HepG2 (cell line): ENCODE measurements at regions not wholly inside any gene's neighbourhood (a gene's known extent, or its start where the extent isn't known, plus 50 kb on each side); places are given as distances from the start of the nearest gene placed in this dataset.

Experiments
- ATAC-seq: fragments of 200-7000 bp; cut with Tn5 transposase; 3 replicates; pipeline ENCODE4 v1.9.1; 2020; ENCODE audit warnings: mild to moderate bottlenecking, moderate library complexity
- BruUV-seq: library from RNA; stranded (reverse); fragments of 400-500 nt; replicated peaks from 2 replicates; lab custom pipeline; 2021; lab: Mats Ljungman, UMichigan
- CTCF ChIA-PET: fragments of 300-600 bp; formaldehyde crosslinking; extraction: SDS; loops from one replicate; lab custom pipeline; 2021; ENCODE audit warnings: low total read pairs, inconsistent platforms, low intra/inter-chr PET ratio; lab: Yijun Ruan, JAX
- POLR2A ChIA-PET: fragments of 350-600 bp; sonication (Branson Sonifier 250); formaldehyde crosslinking; loops from one replicate; lab custom pipeline; 2020; ENCODE audit warnings: antibody characterized with exemption, inconsistent platforms; lab: Yijun Ruan, JAX
- DNase-seq: peaks from one replicate; pipeline ENCODE4 v3.0.0-alpha.2; 2015; ENCODE audit warnings: low spot score
- FAIRE-seq: peaks from 3 replicates; lab custom pipeline; 2011; peaks lifted over from hg19 to GRCh38; lab: Jason Lieb, UNC
- H2AFZ ChIP-seq: one replicate; pipeline ENCODE4 v1.6.1; 2011; ENCODE audit warnings: low read length, inconsistent platforms
- H3K27ac ChIP-seq: fragments of 300-600 bp; 3 replicates; pipeline ENCODE4 v1.8.0; 2011; ENCODE audit warnings: mixed run types, mild to moderate bottlenecking, mixed read lengths, low read length, inconsistent platforms; ENCODE audit not compliant: insufficient read depth; ENCODE audit errors: extremely low read length
- H3K27me3 ChIP-seq, 2 experiments: fragments of 200-600 bp in 1 of 2; 2 replicates in 1 of 2; 3 replicates in 1 of 2; pipeline versions ENCODE4 v1.6.0 to v1.8.0; 2011; ENCODE audit warnings: low read length in 2 of 2, mild to moderate bottlenecking in 2 of 2, moderate library complexity in 2 of 2, inconsistent platforms in 1 of 2; ENCODE audit not compliant: insufficient read depth in 2 of 2, control insufficient read depth in 1 of 2
- H3K36me3 ChIP-seq, 2 experiments: fragments of 200-600 bp in 1 of 2; replicated peaks in 1 of 2; 2 replicates in 1 of 2; 3 replicates in 1 of 2; pipeline versions ENCODE4 v1.5.1 to v1.8.0; 2011; ENCODE audit warnings: low read length in 2 of 2, inconsistent platforms in 1 of 2; ENCODE audit not compliant: insufficient read depth in 2 of 2, control insufficient read depth in 1 of 2
- H3K4me1 ChIP-seq: 2 replicates; pipeline ENCODE4 v1.5.1; 2012; ENCODE audit warnings: low read length, inconsistent platforms; ENCODE audit not compliant: insufficient read depth
- H3K4me2 ChIP-seq: 2 replicates; pipeline ENCODE4 v1.6.0; 2011; ENCODE audit warnings: low read depth, low read length, inconsistent platforms
- H3K4me3 ChIP-seq, 3 experiments: fragments of 200-600 bp in 1 of 3; sonication (generic), shearing (Covaris generic) in 1 of 3; replicated peaks in 1 of 3; 2 replicates each; pipeline ENCODE4 v1.5.1; 2011 to 2016; ENCODE audit warnings: low read length in 3 of 3, inconsistent platforms in 2 of 3, low read depth in 2 of 3, mild to moderate bottlenecking in 2 of 3, control low read depth in 1 of 3, mixed read lengths in 1 of 3; ENCODE audit not compliant: insufficient read depth in 1 of 3
- H3K79me2 ChIP-seq: one replicate; pipeline ENCODE4 v1.6.1; 2011; ENCODE audit warnings: low read length, inconsistent platforms; ENCODE audit not compliant: insufficient read depth
- H3K9ac ChIP-seq: 2 replicates; pipeline ENCODE4 v1.6.0; 2011; ENCODE audit warnings: mild to moderate bottlenecking, low read depth, low read length, inconsistent platforms; ENCODE audit not compliant: insufficient read depth
- H3K9me3 ChIP-seq: 2 replicates; pipeline ENCODE4 v1.5.1; 2012; ENCODE audit warnings: mild to moderate bottlenecking, low read length
- H4K20me1 ChIP-seq: 2 replicates; pipeline ENCODE4 v1.6.0; 2011; ENCODE audit warnings: inconsistent platforms, mild to moderate bottlenecking, low read length, moderate library complexity; ENCODE audit not compliant: insufficient read depth
- BRD4 ChIP-seq: sonication (generic); formaldehyde crosslinking; IDR thresholded peaks from 2 replicates; pipeline ENCODE4 v1.4.0; 2020; ENCODE audit warnings: missing genetic modification reagents
- KDM5A ChIP-seq: fragments of 200-600 bp; sonication (generic); IDR thresholded peaks from 2 replicates; pipeline ENCODE4 v1.7.0; 2018; ENCODE audit warnings: antibody characterized with exemption, mild to moderate bottlenecking, low read length, borderline replicate concordance
- RARA ChIP-seq: IDR thresholded peaks from 2 replicates; pipeline ENCODE4 v1.6.1; 2016; ENCODE audit warnings: missing genetic modification reagents, missing compliant biosample characterization
- U2AF2 ChIP-seq: fragments of 200-400 bp; formaldehyde crosslinking; IDR thresholded peaks from 2 replicates; pipeline ENCODE4 v1.6.1; 2017; ENCODE audit warnings: low read depth, mild to moderate bottlenecking, low read length
- ZNF337 ChIP-seq: sonication (generic); formaldehyde crosslinking; IDR thresholded peaks from 2 replicates; pipeline ENCODE4 v1.5.1; 2020; ENCODE audit warnings: missing genetic modification reagents, low read depth, mild to moderate bottlenecking, borderline replicate concordance
- ZNF572 ChIP-seq: sonication (generic); formaldehyde crosslinking; IDR thresholded peaks from 2 replicates; pipeline ENCODE4 v1.5.1; 2020; ENCODE audit warnings: mild to moderate bottlenecking, missing genetic modification reagents
- ZNF674 ChIP-seq: sonication (generic); formaldehyde crosslinking; IDR thresholded peaks from 2 replicates; pipeline ENCODE4 v1.5.0; 2020; ENCODE audit warnings: low read depth, mild to moderate bottlenecking, missing genetic modification reagents
- WGBS: methylation state at CpG from one replicate; pipeline ENCODE4 v1.1.6; 2017; ENCODE audit warnings: low lambda C conversion rate; 5-methylcytosine and 5-hydroxymethylcytosine counted together
- in situ Hi-C: cut with HindIII; loops from 2 replicates; pipeline ENCODE4 v1.10.0; 2017; ENCODE audit warnings: low pct_unique_long_range_greater_than_20kb; ENCODE audit not compliant: extremely low pct_ligation_motif_present
- intact Hi-C: fragments of 100-400 bp; cut with micrococcal nuclease; formaldehyde crosslinking; loops from one replicate; pipeline ENCODE4 v1.10.0; 2022; ENCODE audit not compliant: unreplicated experiment
- TF ChIP-seq, protein P1 (sequence below): sonication (generic); formaldehyde crosslinking; IDR thresholded peaks from 2 replicates; pipeline ENCODE4 v1.8.1; 2023; ENCODE audit warnings: mild to moderate bottlenecking, inconsistent platforms, moderate library complexity, missing genetic modification reagents, borderline replicate concordance
- TF ChIP-seq, protein P2 (sequence below): IDR thresholded peaks from 2 replicates; pipeline ENCODE4 v1.6.1; 2018; ENCODE audit warnings: missing genetic modification reagents, mild to moderate bottlenecking, missing compliant biosample characterization
- TF ChIP-seq, protein P3 (sequence below): sonication (generic); formaldehyde crosslinking; IDR thresholded peaks from 2 replicates; pipeline ENCODE4 v1.4.0; 2020; ENCODE audit warnings: missing genetic modification reagents

DNA sequence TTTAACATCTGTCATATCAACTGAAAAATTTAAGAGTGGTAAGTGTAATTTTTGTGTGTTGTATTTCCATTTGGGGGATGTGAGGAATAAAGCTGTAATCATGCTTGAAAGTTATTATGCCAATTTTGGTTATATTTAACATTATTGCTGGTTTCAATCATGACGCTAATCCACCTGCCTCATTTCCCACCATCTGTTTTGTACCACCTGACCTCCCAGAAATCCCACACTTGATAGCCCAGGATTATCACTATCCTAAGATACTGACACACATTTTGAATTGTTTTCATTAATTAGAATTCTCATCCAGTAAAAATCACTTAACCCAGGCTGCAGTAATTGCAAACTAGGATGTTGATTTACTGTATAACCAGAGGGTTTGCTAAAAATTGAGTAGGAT, 1119.8 kb downstream of the AACS start:
- 50% methylated on average over 1 of the region's 1 CpG for WGBS
- no peaks in the 10 kb centered on the region for H4K20me1 ChIP-seq
- H3K4me3 ChIP-seq, result no peak overlapping the region
- no peaks in the 10 kb centered on the region for H3K36me3 ChIP-seq
- no peak for DNase-seq
- no peak overlapping the region for H2AFZ ChIP-seq
- BruUV-seq, result no TSS peak
- TF ChIP-seq, protein P1, sequence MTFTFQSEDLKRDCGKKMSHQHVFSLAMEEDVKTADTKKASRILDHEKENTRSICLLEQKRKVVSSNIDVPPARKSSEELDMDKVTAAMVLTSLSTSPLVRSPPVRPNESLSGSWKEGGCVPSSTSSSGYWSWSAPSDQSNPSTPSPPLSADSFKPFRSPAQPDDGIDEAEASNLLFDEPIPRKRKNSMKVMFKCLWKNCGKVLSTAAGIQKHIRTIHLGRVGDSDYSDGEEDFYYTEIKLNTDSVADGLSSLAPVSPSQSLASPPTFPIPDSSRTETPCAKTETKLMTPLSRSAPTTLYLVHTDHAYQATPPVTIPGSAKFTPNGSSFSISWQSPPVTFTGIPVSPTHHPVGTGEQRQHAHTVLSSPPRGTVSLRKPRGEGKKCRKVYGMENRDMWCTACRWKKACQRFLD (CRISPR knock-in tag), result no peak
- no peak for TF ChIP-seq ZNF337 (CRISPR knock-in tag)
- no peak for TF ChIP-seq RARA (CRISPR knock-in tag)
- no peak for TF ChIP-seq ZNF572 (CRISPR knock-in tag)
- TF ChIP-seq ZNF674, result no peak
- TF ChIP-seq U2AF2, result no peak
- TF ChIP-seq, protein P2, sequence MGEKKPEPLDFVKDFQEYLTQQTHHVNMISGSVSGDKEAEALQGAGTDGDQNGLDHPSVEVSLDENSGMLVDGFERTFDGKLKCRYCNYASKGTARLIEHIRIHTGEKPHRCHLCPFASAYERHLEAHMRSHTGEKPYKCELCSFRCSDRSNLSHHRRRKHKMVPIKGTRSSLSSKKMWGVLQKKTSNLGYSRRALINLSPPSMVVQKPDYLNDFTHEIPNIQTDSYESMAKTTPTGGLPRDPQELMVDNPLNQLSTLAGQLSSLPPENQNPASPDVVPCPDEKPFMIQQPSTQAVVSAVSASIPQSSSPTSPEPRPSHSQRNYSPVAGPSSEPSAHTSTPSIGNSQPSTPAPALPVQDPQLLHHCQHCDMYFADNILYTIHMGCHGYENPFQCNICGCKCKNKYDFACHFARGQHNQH (CRISPR knock-in tag), result no peak
- TF ChIP-seq, protein P3, sequence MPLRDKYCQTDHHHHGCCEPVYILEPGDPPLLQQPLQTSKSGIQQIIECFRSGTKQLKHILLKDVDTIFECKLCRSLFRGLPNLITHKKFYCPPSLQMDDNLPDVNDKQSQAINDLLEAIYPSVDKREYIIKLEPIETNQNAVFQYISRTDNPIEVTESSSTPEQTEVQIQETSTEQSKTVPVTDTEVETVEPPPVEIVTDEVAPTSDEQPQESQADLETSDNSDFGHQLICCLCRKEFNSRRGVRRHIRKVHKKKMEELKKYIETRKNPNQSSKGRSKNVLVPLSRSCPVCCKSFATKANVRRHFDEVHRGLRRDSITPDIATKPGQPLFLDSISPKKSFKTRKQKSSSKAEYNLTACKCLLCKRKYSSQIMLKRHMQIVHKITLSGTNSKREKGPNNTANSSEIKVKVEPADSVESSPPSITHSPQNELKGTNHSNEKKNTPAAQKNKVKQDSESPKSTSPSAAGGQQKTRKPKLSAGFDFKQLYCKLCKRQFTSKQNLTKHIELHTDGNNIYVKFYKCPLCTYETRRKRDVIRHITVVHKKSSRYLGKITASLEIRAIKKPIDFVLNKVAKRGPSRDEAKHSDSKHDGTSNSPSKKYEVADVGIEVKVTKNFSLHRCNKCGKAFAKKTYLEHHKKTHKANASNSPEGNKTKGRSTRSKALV, result no peak
- no peak for TF ChIP-seq KDM5A
- no peak for TF ChIP-seq BRD4 (CRISPR knock-in tag)
- H3K27me3 ChIP-seq, result no peaks in the 10 kb centered on the region
- no peak overlapping the region for H3K4me2 ChIP-seq
- in situ Hi-C loops, result no loop called here
- intact Hi-C loops, result no loop called here
- POLR2A ChIA-PET, result no interaction called here
- ATAC-seq, result no peak
- CTCF ChIA-PET, result no interaction called here
- FAIRE-seq, result no peak
- no peaks in the 10 kb centered on the region for H3K4me1 ChIP-seq
- H3K79me2 ChIP-seq, result no peaks in the 10 kb centered on the region
- H3K9me3 ChIP-seq, result peaks cover 93% of the 10 kb centered on the region
- no peak overlapping the region for H3K27ac ChIP-seq
- no peak overlapping the region for H3K9ac ChIP-seq
